HPDE6-E6E7 (cell line): ENCODE measurements at regions not wholly inside any gene's neighbourhood (a gene's known extent, or its start where the extent isn't known, plus 50 kb on each side); places are given as distances from the start of the nearest gene placed in this dataset.

ENCODE experiments used
- DNase-seq: peaks from one replicate; pipeline ENCODE4 v3.0.0; 2011; ENCODE audit warnings: missing footprints; ENCODE audit errors: extremely low spot score

- DNase-seq = no peak
Observed at GRCh38 chr3:139281096-139281495, 62.7 kb upstream of the MRPS22 start.

- no peak for DNase-seq
Observed at GRCh38 chr3:139281522-139282196, 62.2 kb upstream of the MRPS22 start.

GRCh38 chr3:139283301-139283700, 60.5 kb upstream of the MRPS22 start:
- no peak for DNase-seq

DNA sequence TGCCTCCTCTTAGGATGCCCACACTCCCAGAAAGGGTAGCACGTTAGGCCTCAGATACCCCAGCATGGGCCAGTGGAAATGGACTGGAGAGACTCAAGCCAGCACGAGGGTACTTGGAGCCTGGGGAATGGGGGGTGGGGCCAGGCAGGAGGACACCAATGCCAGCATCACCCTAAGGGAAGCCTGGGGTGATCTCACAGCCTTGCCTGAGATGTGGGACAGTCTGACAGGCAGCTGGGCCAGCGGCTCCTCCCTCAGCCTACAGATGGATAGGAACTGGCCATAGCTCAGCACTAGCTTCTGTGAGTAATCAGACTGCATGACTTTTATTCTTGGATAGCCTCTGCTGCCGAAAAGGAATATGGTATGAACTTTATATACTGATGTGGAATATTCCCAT, 59.6 kb upstream of the MRPS22 start:
- no peak for DNase-seq

GRCh38 chr3:139285691-139286090, 58.1 kb upstream of the MRPS22 start:
- DNase-seq = no peak

GRCh38 chr3:139286241-139286640, 57.6 kb upstream of the MRPS22 start:
- DNase-seq = no peak

DNA sequence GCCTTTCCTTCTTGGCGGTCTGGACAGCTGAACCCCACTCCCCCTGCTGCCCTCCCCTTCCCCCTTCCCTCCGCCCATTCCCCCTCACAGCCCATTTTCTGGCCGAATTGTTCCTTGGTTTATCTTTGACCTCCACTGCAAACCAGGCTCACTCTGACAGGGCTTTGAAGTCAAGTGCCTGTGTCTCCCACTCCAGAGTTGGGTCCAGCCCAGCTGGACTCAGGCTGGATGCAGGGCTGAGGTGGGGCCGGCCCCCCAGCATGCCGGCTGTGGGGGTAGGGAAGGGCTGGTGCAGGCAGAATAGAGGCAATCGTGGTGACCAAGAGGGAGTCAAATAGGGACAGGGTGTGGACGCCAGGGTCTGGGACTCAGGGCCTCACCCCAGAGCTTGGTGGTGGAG, 57.0 kb upstream of the MRPS22 start:
- DNase-seq = no peak

GRCh38 chr3:139287557-139287956, 56.3 kb upstream of the MRPS22 start:
- DNase-seq = no peak

DNA sequence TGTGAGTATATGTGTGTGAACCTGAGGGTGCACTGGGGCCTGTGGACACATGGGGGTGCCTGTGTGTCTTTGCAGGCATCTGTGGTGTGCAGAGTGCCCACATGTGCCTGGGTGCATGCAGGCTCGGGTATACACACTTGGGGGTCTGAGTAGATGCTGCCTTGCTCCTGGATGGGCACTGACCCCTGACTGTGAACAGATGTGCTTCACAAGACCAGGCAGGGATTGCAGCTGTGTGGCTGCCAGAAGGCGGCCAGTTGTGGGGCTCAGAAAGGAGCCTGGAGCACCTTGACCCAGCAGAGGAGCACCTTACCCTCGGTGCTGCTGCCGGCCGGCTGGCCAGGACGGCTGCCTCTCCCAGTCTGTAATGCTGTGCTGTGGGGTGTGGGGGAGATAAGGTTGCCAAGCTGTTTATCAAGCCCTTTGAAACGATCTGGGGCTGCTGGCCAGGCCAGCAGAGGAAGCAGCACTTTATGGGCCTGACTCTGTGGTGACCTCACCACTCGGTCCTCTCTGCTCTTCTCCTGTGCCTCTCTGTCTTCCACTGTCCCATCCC, 55.5 kb upstream of the MRPS22 start:
- DNase-seq = no peak

GRCh38 chr3:139289860-139290524, 53.8 kb upstream of the MRPS22 start:
- DNase-seq = no peak

GRCh38 chr3:139291276-139292051, 52.4 kb upstream of the MRPS22 start:
- no peak for DNase-seq

- no peak for DNase-seq
Observed at GRCh38 chr3:139292192-139292591, 51.6 kb upstream of the MRPS22 start.

- no peak for DNase-seq
Observed at GRCh38 chr3:139292711-139293664, 50.8 kb upstream of the MRPS22 start.

DNA sequence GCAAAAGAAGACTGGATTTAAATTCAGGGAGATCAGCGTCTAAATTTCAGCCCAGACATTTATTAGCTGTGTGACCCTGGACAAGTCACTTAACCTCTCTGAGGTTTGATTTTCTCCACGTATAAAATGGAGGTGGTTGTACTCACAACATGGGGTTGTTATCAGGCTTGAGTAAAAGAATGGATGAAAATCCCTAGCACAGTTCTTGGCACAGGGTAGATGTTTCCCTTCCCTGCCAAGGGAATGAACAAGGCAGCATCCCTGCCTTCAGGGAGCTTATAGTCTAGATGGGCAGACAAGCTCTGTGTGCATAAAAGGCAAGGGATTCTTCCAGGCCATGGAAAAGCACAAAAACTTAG, 50.2 kb upstream of the MRPS22 start:
- no peak for DNase-seq
